ENCODE measurements at regions not wholly inside any gene's neighbourhood (a gene's known extent, or its start where the extent isn't known, plus 50 kb on each side); places are given as distances from the start of the nearest gene placed in this dataset.
"Not testable (repeated sequence)": the region's sequence is repeated elsewhere in the genome, so short reads cannot be mapped to it uniquely, and the experiment has no call there.

DNA sequence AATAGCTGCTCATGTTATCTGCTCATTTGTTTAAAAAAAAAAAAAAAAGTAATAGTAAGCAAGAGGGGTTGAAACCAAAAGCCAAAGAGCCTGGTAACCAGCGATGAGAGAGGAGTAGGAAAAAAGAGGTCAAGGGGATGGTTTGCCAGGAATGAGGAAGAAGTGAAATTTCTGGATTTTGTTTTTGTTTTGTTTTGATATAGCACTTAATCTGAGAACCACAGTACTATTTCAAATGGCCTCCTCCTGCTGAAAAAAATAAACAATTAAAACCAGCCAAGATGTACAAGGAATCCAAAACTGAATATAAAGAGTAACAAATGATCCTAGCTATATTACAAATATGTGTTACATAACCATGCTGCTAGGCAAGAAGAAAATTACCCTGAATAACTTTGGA lies 213.1 kb downstream of the FGFR2 start:
- H3K36me3 ChIP-seq (ENCODE audit: insufficient read depth, low read length): no peaks in the 10 kb centered on the region
- no peaks in the 10 kb centered on the region for H3K4me1 ChIP-seq (ENCODE audit: insufficient read depth, low read length)
- no peaks in the 10 kb centered on the region for H3K27me3 ChIP-seq (ENCODE audit: control insufficient read depth in 1 of 2, insufficient read depth in 2 of 2, low read length in 2 of 2)
- H3K27ac ChIP-seq (ENCODE audit: low read depth, low read length): no peak overlapping the region
- no peaks in the 10 kb centered on the region for H3K9me3 ChIP-seq (ENCODE audit: low read length)
- no peak overlapping the region for H3K9ac ChIP-seq (ENCODE audit: low read length)
- no peak overlapping the region for H3K4me3 ChIP-seq (ENCODE audit: low read depth in 1 of 2, low read length in 2 of 2)

DNA sequence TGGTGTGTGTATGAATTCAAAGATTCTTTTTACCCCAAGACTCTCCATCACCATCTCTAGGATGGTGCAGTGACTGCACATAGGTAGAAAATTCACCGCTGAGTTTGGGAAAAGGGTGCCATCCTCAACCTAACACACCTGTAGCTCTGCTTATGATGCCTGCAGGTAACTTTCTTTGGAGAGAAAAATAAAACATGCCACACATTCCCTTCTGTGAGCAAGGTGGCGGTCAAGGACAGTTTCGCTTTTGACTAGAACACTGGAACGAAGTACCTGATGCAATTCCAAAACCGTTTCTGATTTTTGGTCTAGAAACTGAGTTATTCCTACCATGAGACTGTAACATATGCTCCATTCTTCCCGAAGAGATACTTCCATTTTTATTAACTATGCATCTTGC lies 205.6 kb downstream of the FGFR2 start:
- H3K4me1 ChIP-seq (ENCODE audit: insufficient read depth, low read length): peaks cover 5% of the 10 kb centered on the region
- H3K36me3 ChIP-seq (ENCODE audit: insufficient read depth, low read length): no peaks in the 10 kb centered on the region
- H3K27ac ChIP-seq (ENCODE audit: low read depth, low read length): no peak overlapping the region
- no peaks in the 10 kb centered on the region for H3K9me3 ChIP-seq (ENCODE audit: low read length)
- no peak overlapping the region for H3K4me3 ChIP-seq (ENCODE audit: low read depth in 1 of 2, low read length in 2 of 2)
- no peak overlapping the region for H3K9ac ChIP-seq (ENCODE audit: low read length)
- no peaks in the 10 kb centered on the region for H3K27me3 ChIP-seq (ENCODE audit: control insufficient read depth in 1 of 2, insufficient read depth in 2 of 2, low read length in 2 of 2)

DNA sequence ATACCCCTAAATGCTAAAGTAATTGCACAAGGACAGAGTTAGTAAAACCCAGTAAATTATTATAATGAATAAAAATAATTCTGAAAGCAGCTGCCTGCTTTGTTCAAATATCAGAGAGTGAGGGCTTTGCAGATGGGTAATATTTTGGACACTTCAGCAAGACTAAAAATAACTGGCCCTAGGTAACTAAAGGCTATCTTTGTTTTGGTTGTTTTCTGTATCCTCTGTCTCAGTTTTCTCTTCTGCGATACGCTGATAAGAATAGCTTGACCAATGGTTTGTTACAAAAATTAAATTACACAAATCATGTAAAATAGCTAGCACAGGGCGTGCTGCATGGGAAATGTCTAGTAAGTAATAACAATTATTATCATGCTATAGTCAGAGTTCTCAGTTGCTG lies 204.7 kb downstream of the FGFR2 start:
- no peak overlapping the region for H3K4me3 ChIP-seq (ENCODE audit: low read depth in 1 of 2, low read length in 2 of 2)
- H3K9ac ChIP-seq (ENCODE audit: low read length): no peak overlapping the region
- H3K36me3 ChIP-seq (ENCODE audit: insufficient read depth, low read length): no peaks in the 10 kb centered on the region
- H3K4me1 ChIP-seq (ENCODE audit: insufficient read depth, low read length): peaks cover 5% of the 10 kb centered on the region
- no peaks in the 10 kb centered on the region for H3K27me3 ChIP-seq (ENCODE audit: control insufficient read depth in 1 of 2, insufficient read depth in 2 of 2, low read length in 2 of 2)
- no peak overlapping the region for H3K27ac ChIP-seq (ENCODE audit: low read depth, low read length)
- no peaks in the 10 kb centered on the region for H3K9me3 ChIP-seq (ENCODE audit: low read length)

- not testable (repeated sequence) for H3K9me3 ChIP-seq (ENCODE audit: low read length); H3K9ac ChIP-seq (ENCODE audit: low read length); H3K4me3 ChIP-seq (ENCODE audit: low read depth in 1 of 2, low read length in 2 of 2); H3K27ac ChIP-seq (ENCODE audit: low read depth, low read length); H3K36me3 ChIP-seq (ENCODE audit: insufficient read depth, low read length); H3K27me3 ChIP-seq (ENCODE audit: control insufficient read depth in 1 of 2, insufficient read depth in 2 of 2, low read length in 2 of 2); H3K4me1 ChIP-seq (ENCODE audit: insufficient read depth, low read length)
Measured at GRCh38 chr10:121400507-121400906, 197.7 kb downstream of the FGFR2 start.

- Histone ChIP-seq H3K9ac (ENCODE audit: low read length) (no peak overlapping the region), H3K27ac (ENCODE audit: low read depth, low read length) (no peak overlapping the region), H3K4me3 (ENCODE audit: low read depth in 1 of 2, low read length in 2 of 2) (no peak overlapping the region), H3K27me3 (ENCODE audit: control insufficient read depth in 1 of 2, insufficient read depth in 2 of 2, low read length in 2 of 2) (no peaks in the 10 kb centered on the region), H3K9me3 (ENCODE audit: low read length) (no peaks in the 10 kb centered on the region), H3K4me1 (ENCODE audit: insufficient read depth, low read length) (no peaks in the 10 kb centered on the region), H3K36me3 (ENCODE audit: insufficient read depth, low read length) (no peaks in the 10 kb centered on the region)
Measured at GRCh38 chr10:121403527-121403926, 194.7 kb downstream of the FGFR2 start.

- H3K27me3 ChIP-seq (ENCODE audit: control insufficient read depth in 1 of 2, insufficient read depth in 2 of 2, low read length in 2 of 2): no peaks in the 10 kb centered on the region
- no peak overlapping the region for H3K9ac ChIP-seq (ENCODE audit: low read length)
- no peak overlapping the region for H3K27ac ChIP-seq (ENCODE audit: low read depth, low read length)
- no peaks in the 10 kb centered on the region for H3K9me3 ChIP-seq (ENCODE audit: low read length)
- H3K4me1 ChIP-seq (ENCODE audit: insufficient read depth, low read length): no peaks in the 10 kb centered on the region
- H3K4me3 ChIP-seq (ENCODE audit: low read depth in 1 of 2, low read length in 2 of 2): no peak overlapping the region
- H3K36me3 ChIP-seq (ENCODE audit: insufficient read depth, low read length): no peaks in the 10 kb centered on the region
Measured at GRCh38 chr10:121404611-121405010, 193.6 kb downstream of the FGFR2 start.

GRCh38 chr10:121405096-121405495 lies 193.1 kb downstream of the FGFR2 start:
- Histone ChIP-seq H3K4me1 (ENCODE audit: insufficient read depth, low read length) (no peaks in the 10 kb centered on the region), H3K9me3 (ENCODE audit: low read length) (no peaks in the 10 kb centered on the region), H3K4me3 (ENCODE audit: low read depth in 1 of 2, low read length in 2 of 2) (no peak overlapping the region), H3K27ac (ENCODE audit: low read depth, low read length) (no peak overlapping the region), H3K36me3 (ENCODE audit: insufficient read depth, low read length) (no peaks in the 10 kb centered on the region), H3K9ac (ENCODE audit: low read length) (no peak overlapping the region), H3K27me3 (ENCODE audit: control insufficient read depth in 1 of 2, insufficient read depth in 2 of 2, low read length in 2 of 2) (no peaks in the 10 kb centered on the region)

- no peak overlapping the region for H3K27ac ChIP-seq (ENCODE audit: low read depth, low read length)
- H3K9ac ChIP-seq (ENCODE audit: low read length): no peak overlapping the region
- H3K4me3 ChIP-seq (ENCODE audit: low read depth in 1 of 2, low read length in 2 of 2): no peak overlapping the region
- H3K9me3 ChIP-seq (ENCODE audit: low read length): no peaks in the 10 kb centered on the region
- no peaks in the 10 kb centered on the region for H3K36me3 ChIP-seq (ENCODE audit: insufficient read depth, low read length)
- no peaks in the 10 kb centered on the region for H3K4me1 ChIP-seq (ENCODE audit: insufficient read depth, low read length)
- no peaks in the 10 kb centered on the region for H3K27me3 ChIP-seq (ENCODE audit: control insufficient read depth in 1 of 2, insufficient read depth in 2 of 2, low read length in 2 of 2)
Measured at GRCh38 chr10:121405549-121405948, 192.7 kb downstream of the FGFR2 start.

DNA sequence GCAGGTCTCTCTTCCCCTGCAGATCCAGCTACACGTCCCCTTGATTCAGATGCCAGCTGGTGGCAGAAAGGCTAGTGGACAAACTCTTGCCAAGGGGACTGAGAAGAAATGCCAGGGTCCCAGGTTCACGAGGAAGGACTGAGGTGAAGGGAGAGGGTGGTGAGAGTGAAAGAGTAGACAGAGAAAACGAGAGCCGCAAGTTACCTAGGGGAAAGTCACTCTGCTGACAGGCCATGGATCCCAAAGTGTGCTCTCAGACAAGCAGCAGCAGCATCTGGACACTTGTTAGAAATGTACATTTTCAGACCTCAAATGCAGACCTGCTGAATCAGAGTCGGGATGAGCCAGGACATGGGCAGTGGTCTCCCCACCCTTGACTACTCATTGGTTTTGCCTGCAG lies 192.3 kb downstream of the FGFR2 start:
- H3K27ac ChIP-seq (ENCODE audit: low read depth, low read length): no peak overlapping the region

GRCh38 chr10:121406823-121407545 lies 191.3 kb downstream of the FGFR2 start:
- H3K9me3 ChIP-seq (ENCODE audit: low read length): no peaks in the 10 kb centered on the region
- no peak overlapping the region for H3K9ac ChIP-seq (ENCODE audit: low read length)
- H3K27me3 ChIP-seq (ENCODE audit: control insufficient read depth in 1 of 2, insufficient read depth in 2 of 2, low read length in 2 of 2): no peaks in the 10 kb centered on the region
- no peak overlapping the region for H3K27ac ChIP-seq (ENCODE audit: low read depth, low read length)
- no peaks in the 10 kb centered on the region for H3K36me3 ChIP-seq (ENCODE audit: insufficient read depth, low read length)
- no peaks in the 10 kb centered on the region for H3K4me1 ChIP-seq (ENCODE audit: insufficient read depth, low read length)
- no peak overlapping the region for H3K4me3 ChIP-seq (ENCODE audit: low read depth in 1 of 2, low read length in 2 of 2)

More for the DNA sequence above, 192.3 kb downstream of the FGFR2 start:
- H3K4me1 ChIP-seq (ENCODE audit: insufficient read depth, low read length): no peaks in the 10 kb centered on the region
- no peaks in the 10 kb centered on the region for H3K9me3 ChIP-seq (ENCODE audit: low read length)
- no peak overlapping the region for H3K4me3 ChIP-seq (ENCODE audit: low read depth in 1 of 2, low read length in 2 of 2)
- no peaks in the 10 kb centered on the region for H3K36me3 ChIP-seq (ENCODE audit: insufficient read depth, low read length)
- no peak overlapping the region for H3K9ac ChIP-seq (ENCODE audit: low read length)
- no peaks in the 10 kb centered on the region for H3K27me3 ChIP-seq (ENCODE audit: control insufficient read depth in 1 of 2, insufficient read depth in 2 of 2, low read length in 2 of 2)

DNA sequence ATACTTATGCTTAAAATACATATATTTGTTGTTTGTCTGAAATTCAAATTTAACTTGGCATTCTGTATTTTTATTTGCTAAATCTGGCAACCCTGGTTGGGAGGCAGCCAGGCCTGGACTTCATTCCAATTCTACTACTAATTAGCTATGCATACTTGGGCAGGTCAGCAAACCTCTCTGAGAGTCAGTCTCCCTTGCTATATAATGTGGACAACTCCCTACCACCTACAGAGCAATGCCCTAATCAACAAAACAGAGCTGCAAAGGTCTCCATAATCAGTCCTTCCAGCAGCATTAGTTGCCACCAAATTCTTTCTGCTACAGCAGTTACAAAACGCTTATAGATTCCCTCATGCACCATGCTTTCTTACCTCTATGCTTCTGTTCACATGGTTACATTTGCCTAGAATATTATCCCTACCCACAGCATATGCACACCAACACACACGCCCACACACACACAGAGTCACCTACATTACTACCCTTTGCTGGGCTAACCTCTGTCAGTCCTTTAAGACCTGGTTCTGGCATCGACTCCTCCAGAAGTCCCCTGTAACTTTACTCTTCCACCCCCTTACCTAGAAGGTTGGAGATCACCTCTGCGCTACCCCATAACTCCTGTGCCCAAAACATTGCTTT lies 188.7 kb downstream of the FGFR2 start:
- Histone ChIP-seq H3K4me1 (ENCODE audit: insufficient read depth, low read length) (peaks cover 1% of the 10 kb centered on the region), H3K36me3 (ENCODE audit: insufficient read depth, low read length) (no peaks in the 10 kb centered on the region), H3K27me3 (ENCODE audit: control insufficient read depth in 1 of 2, insufficient read depth in 2 of 2, low read length in 2 of 2) (no peaks in the 10 kb centered on the region), H3K9me3 (ENCODE audit: low read length) (no peaks in the 10 kb centered on the region), H3K4me3 (ENCODE audit: low read depth in 1 of 2, low read length in 2 of 2) (no peak overlapping the region), H3K9ac (ENCODE audit: low read length) (no peak overlapping the region), H3K27ac (ENCODE audit: low read depth, low read length) (no peak overlapping the region)

- H3K27me3 ChIP-seq (ENCODE audit: control insufficient read depth in 1 of 2, insufficient read depth in 2 of 2, low read length in 2 of 2): no peaks in the 10 kb centered on the region
- no peak overlapping the region for H3K27ac ChIP-seq (ENCODE audit: low read depth, low read length)
- no peaks in the 10 kb centered on the region for H3K36me3 ChIP-seq (ENCODE audit: insufficient read depth, low read length)
- peaks cover 9% of the 10 kb centered on the region for H3K4me1 ChIP-seq (ENCODE audit: insufficient read depth, low read length)
- H3K4me3 ChIP-seq (ENCODE audit: low read depth in 1 of 2, low read length in 2 of 2): no peak overlapping the region
- H3K9ac ChIP-seq (ENCODE audit: low read length): no peak overlapping the region
- no peaks in the 10 kb centered on the region for H3K9me3 ChIP-seq (ENCODE audit: low read length)
Measured at GRCh38 chr10:121411004-121411403, 187.2 kb downstream of the FGFR2 start.

Measured in muscle layer of colon (tissue), 2 donors.